ENCODE measurements at regions not wholly inside any gene's neighbourhood (a gene's known extent, or its start where the extent isn't known, plus 50 kb on each side); places are given as distances from the start of the nearest gene placed in this dataset.

DNA sequence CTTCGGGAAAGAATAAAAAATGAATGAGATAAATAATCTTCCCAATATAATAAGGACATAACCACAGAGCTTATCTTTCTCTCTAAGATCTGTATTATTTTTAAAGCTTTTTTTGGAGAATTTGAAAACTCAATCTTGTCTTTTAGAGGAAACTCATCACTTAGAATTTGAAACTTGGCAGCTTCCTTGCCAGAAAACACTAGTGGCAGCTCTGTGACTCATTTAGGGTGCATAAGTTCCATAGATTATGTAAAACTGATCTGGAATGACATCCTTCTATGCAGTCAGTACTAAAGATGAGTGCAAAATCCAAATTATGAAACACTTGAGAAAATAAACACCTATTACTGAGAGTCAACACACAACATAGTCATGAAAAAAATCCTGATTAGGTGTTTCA, 848.0 kb downstream of the DACH1 start:
- no peak for DNase-seq (ENCODE audit: low read depth)
- TF ChIP-seq, protein P1, sequence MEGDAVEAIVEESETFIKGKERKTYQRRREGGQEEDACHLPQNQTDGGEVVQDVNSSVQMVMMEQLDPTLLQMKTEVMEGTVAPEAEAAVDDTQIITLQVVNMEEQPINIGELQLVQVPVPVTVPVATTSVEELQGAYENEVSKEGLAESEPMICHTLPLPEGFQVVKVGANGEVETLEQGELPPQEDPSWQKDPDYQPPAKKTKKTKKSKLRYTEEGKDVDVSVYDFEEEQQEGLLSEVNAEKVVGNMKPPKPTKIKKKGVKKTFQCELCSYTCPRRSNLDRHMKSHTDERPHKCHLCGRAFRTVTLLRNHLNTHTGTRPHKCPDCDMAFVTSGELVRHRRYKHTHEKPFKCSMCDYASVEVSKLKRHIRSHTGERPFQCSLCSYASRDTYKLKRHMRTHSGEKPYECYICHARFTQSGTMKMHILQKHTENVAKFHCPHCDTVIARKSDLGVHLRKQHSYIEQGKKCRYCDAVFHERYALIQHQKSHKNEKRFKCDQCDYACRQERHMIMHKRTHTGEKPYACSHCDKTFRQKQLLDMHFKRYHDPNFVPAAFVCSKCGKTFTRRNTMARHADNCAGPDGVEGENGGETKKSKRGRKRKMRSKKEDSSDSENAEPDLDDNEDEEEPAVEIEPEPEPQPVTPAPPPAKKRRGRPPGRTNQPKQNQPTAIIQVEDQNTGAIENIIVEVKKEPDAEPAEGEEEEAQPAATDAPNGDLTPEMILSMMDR (conservative IDR thresholded peaks at IDR 0.05; ENCODE audit: low read depth, low read length) = no peak
- no peak overlapping the region for H3K4me3 ChIP-seq (ENCODE audit: low read length)

DNA sequence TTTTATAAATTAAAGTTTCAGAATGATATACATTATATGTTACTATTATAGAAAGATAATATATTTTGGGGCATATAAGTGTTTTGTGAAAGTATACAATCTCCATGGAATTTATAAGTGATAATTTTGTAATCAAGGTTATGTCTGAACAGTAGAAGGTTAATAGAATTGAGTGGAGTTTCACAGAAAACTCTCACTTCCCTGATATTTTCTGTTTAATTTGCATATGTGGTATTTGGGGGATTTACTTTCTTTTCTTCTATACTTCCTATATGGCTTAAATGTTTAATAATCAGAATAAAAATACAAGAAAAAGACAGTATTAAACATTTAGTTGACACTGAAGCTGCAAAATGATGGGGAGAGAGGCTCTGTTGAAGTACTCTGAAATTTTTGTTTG, 848.5 kb downstream of the DACH1 start:
- no peak for DNase-seq (ENCODE audit: low read depth)
- TF ChIP-seq, protein P1 (conservative IDR thresholded peaks at IDR 0.05; ENCODE audit: low read depth, low read length) = no peak
- no peak overlapping the region for H3K4me3 ChIP-seq (ENCODE audit: low read length)

DNA sequence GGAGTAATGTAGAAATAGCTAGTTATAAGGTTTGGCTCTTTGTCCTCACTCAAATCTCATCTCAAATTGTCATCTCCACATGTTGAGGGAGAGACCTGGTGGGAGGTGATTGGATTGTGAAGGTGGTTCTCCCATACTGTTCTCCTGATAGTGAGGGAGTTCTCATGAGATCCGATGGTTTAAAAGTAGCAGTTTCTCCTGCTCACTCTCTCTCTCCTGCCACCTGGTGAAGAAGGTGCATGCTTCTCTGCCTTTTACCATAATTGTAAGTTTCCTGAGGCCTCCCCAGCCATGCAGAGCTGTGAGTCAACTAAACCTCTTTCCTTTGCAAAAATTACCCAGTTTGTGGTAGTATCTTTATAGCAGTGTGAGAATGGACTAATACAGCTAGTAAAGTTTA, 849.4 kb downstream of the DACH1 start:
- TF ChIP-seq, protein P1 (conservative IDR thresholded peaks at IDR 0.05; ENCODE audit: low read depth, low read length) = peak; percentile 9

DNA sequence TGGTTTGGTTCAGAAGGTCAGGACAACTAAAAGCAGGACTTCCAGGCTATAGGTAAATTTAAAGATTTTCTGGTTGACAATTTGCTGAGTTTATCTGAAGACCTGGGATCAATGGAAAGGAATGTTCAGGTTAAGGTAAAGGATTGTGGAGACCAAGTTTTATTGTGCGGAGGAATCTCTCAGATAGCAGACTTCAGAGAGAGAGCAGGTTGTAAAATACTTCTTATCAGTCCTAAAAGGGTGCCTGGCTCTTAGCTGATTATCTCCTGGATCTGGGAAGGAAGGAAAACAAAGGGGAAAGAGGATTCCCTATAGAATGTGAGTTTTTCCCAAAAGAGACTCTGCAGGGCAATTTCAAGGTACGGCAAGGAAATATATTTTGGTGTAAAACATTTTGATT, 851.5 kb downstream of the DACH1 start:
- H3K4me3 ChIP-seq (ENCODE audit: low read length) = no peak overlapping the region
- TF ChIP-seq, protein P1 (conservative IDR thresholded peaks at IDR 0.05; ENCODE audit: low read depth, low read length) = no peak
- no peak for DNase-seq (ENCODE audit: low read depth)

More for the DNA sequence above, 849.4 kb downstream of the DACH1 start:
- no peak overlapping the region for H3K4me3 ChIP-seq (ENCODE audit: low read length)
- DNase-seq (ENCODE audit: low read depth) = no peak

DNA sequence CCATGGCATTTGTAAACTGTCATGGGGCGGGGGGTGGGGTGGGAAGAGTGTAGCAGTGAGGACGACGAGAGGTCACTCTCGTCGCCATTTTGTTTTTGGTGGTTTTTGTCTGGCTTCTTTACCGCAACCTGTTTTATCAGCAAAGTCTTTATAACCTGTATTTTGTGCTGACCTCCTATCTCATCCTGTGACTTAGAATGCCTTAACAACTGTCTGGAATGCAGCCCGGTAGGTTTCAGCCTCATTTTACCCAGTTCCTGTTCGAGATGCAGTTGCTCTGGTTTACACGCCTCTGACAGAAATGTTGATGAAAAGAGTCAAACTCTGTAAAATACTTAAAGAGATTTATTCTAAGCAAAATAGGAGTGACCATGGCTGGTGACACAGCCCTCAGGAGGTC, 852.0 kb downstream of the DACH1 start:
- H3K4me3 ChIP-seq (ENCODE audit: low read length) = no peak overlapping the region
- no peak for DNase-seq (ENCODE audit: low read depth)
- TF ChIP-seq, protein P1 (conservative IDR thresholded peaks at IDR 0.05; ENCODE audit: low read depth, low read length) = no peak

DNA sequence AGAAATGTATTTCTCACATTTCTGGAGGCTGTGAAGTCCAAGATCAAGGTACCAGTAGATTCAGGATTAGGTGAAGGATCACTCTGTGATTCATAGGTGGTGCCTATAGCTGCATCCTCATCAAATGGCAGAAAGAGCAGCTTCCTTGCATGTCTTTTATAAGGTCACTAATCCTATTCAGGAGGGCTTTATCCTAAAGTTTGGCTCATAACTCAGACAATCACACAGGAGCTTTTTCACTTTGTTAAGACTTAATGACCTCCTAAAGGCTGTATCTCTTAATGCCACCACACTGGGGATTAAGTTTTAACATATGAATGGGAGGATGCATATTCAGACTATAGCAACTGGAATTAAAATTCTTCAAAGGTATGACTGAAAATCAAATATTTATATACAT, 861.1 kb downstream of the DACH1 start:
- TF ChIP-seq, protein P1 (conservative IDR thresholded peaks at IDR 0.05; ENCODE audit: low read depth, low read length) = no peak
- no peak overlapping the region for H3K4me3 ChIP-seq (ENCODE audit: low read length)
- DNase-seq (ENCODE audit: low read depth) = no peak

DNA sequence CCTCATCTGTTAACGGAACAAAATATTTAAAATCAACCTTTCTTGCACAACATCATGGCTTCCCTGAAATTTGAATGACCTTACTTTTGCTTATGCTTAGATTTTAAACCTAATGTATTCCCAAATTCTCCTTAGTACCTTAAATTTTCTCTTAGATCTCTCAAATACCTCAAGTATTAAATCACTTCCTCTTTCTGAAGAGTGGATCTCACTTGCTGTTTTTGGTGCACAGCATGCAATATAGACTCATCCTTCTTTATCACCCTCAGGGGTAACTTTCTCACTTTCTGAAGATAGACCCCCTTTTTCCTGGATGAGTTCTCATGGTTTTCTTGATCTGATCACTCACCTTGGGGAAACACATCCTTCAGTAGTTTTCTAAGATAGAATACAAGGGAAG, 871.7 kb downstream of the DACH1 start:
- no peak for DNase-seq (ENCODE audit: low read depth)
- H3K4me3 ChIP-seq (ENCODE audit: low read length) = no peak overlapping the region
- TF ChIP-seq, protein P1 (conservative IDR thresholded peaks at IDR 0.05; ENCODE audit: low read depth, low read length) = no peak

All from retinal pigment epithelial cell (primary cell).